MM.1S (cell line): ENCODE measurements at regions not wholly inside any gene's neighbourhood (a gene's known extent, or its start where the extent isn't known, plus 50 kb on each side); places are given as distances from the start of the nearest gene placed in this dataset.
"Not testable (repeated sequence)": the region's sequence is repeated elsewhere in the genome, so short reads cannot be mapped to it uniquely, and the experiment has no call there.

Experiments
- DNase-seq: peaks from one replicate; pipeline ENCODE4 v3.0.0-alpha.2; 2015
- H2AFZ ChIP-seq: fragments of 300-600 bp; sonication (generic); 2 replicates; pipeline ENCODE4 v1.6.0; 2016; ENCODE audit warnings: antibody characterized with exemption, low read length
- H3F3A ChIP-seq: fragments of 300-600 bp; sonication (generic); 2 replicates; pipeline ENCODE4 v1.6.1; 2016; ENCODE audit warnings: mild to moderate bottlenecking, antibody characterized with exemption, low read length, moderate library complexity, mixed read lengths; ENCODE audit not compliant: insufficient read depth
- H3K27ac ChIP-seq: fragments of 300-600 bp; sonication (generic); 2 replicates; pipeline ENCODE4 v1.5.1; 2016; ENCODE audit warnings: mild to moderate bottlenecking, low read length
- H3K27me3 ChIP-seq: fragments of 300-600 bp; sonication (generic); replicated peaks from 2 replicates; pipeline ENCODE4 v1.6.0; 2016; ENCODE audit warnings: low read length; ENCODE audit not compliant: insufficient read depth
- H3K36me3 ChIP-seq: fragments of 300-600 bp; sonication (generic); replicated peaks from 2 replicates; pipeline ENCODE4 v1.6.1; 2016; ENCODE audit warnings: mild to moderate bottlenecking, low read length, mixed read lengths; ENCODE audit not compliant: insufficient read depth
- H3K4me1 ChIP-seq: fragments of 300-600 bp; sonication (generic); 2 replicates; pipeline ENCODE4 v1.6.1; 2016; ENCODE audit warnings: low read length, mixed read lengths
- H3K4me2 ChIP-seq: fragments of 300-600 bp; sonication (generic); 2 replicates; pipeline ENCODE4 v1.6.0; 2016; ENCODE audit warnings: low read depth, low read length
- H3K4me3 ChIP-seq: fragments of 300-600 bp; sonication (generic); 2 replicates; pipeline ENCODE4 v1.5.1; 2016; ENCODE audit warnings: low read length, mixed read lengths
- H3K79me2 ChIP-seq: fragments of 300-600 bp; sonication (generic); 2 replicates; pipeline ENCODE4 v1.6.1; 2016; ENCODE audit warnings: mixed run types, low read length, mixed read lengths
- H3K9ac ChIP-seq: fragments of 300-600 bp; sonication (generic); 2 replicates; pipeline ENCODE4 v1.6.1; 2016; ENCODE audit warnings: low read length, mixed read lengths
- H3K9me2 ChIP-seq: fragments of 300-600 bp; sonication (generic); replicated peaks from 2 replicates; pipeline ENCODE4 v1.6.1; 2016; ENCODE audit warnings: mild to moderate bottlenecking, low read length, mixed read lengths; ENCODE audit not compliant: insufficient read depth
- H3K9me3 ChIP-seq: fragments of 300-600 bp; sonication (generic); replicated peaks from 2 replicates; pipeline ENCODE4 v1.6.1; 2016; ENCODE audit warnings: mild to moderate bottlenecking, low read length, mixed read lengths; ENCODE audit not compliant: insufficient read depth
- H4K20me1 ChIP-seq: fragments of 300-600 bp; sonication (generic); 2 replicates; pipeline ENCODE4 v1.6.1; 2016; ENCODE audit warnings: mild to moderate bottlenecking, low read length, moderate library complexity, mixed read lengths; ENCODE audit not compliant: insufficient read depth
- CTCF ChIP-seq: fragments of 300-600 bp; sonication (generic); IDR thresholded peaks from 2 replicates; pipeline ENCODE4 v1.5.1; 2016; ENCODE audit warnings: antibody characterized with exemption, low read length, mixed read lengths
- EZH2 ChIP-seq: fragments of 300-600 bp; sonication (generic); optimal IDR thresholded peaks from 2 replicates; pipeline ENCODE3; 2017; ENCODE audit warnings: low read depth, mild to moderate bottlenecking, antibody characterized with exemption, low read length, mixed read lengths
- EZH2phosphoT487 ChIP-seq: fragments of 300-600 bp; sonication (generic); IDR thresholded peaks from 2 replicates; pipeline ENCODE4 v1.6.1; 2018; ENCODE audit warnings: antibody characterized with exemption, low read length

- Histone ChIP-seq H3K9me3 (no peaks in the 10 kb centered on the region), H3F3A (no peaks in the 10 kb centered on the region), H3K4me1 (no peaks in the 10 kb centered on the region), H3K27me3 (no peaks in the 10 kb centered on the region), H2AFZ (no peak overlapping the region), H3K4me3 (no peak overlapping the region), H3K27ac (no peak overlapping the region), H3K36me3 (no peaks in the 10 kb centered on the region), H3K4me2 (no peak overlapping the region), H3K79me2 (no peaks in the 10 kb centered on the region), H3K9me2 (no peaks in the 10 kb centered on the region), H4K20me1 (no peaks in the 10 kb centered on the region), H3K9ac (no peak overlapping the region)
- DNase-seq: no peak
- TF ChIP-seq EZH2phosphoT487 (no peak), EZH2 (no peak), CTCF (no peak)
These were observed 295.3 kb upstream of the CNTN5 start for GRCh38 chr11:98725471-98725870.

GRCh38 chr11:98728421-98728820 lies 292.3 kb upstream of the CNTN5 start:
- no peak overlapping the region for H3K27ac ChIP-seq
- no peaks in the 10 kb centered on the region for H3K9me2 ChIP-seq
- H3K36me3 ChIP-seq: no peaks in the 10 kb centered on the region
- no peaks in the 10 kb centered on the region for H3K27me3 ChIP-seq
- no peaks in the 10 kb centered on the region for H4K20me1 ChIP-seq
- TF ChIP-seq CTCF (no peak), EZH2phosphoT487 (no peak), EZH2 (no peak)
- no peaks in the 10 kb centered on the region for H3F3A ChIP-seq
- H3K4me2 ChIP-seq: no peak overlapping the region
- H3K79me2 ChIP-seq: no peaks in the 10 kb centered on the region
- no peaks in the 10 kb centered on the region for H3K4me1 ChIP-seq
- no peaks in the 10 kb centered on the region for H3K9me3 ChIP-seq
- no peak overlapping the region for H3K4me3 ChIP-seq
- DNase-seq: no peak
- H2AFZ ChIP-seq: no peak overlapping the region
- no peak overlapping the region for H3K9ac ChIP-seq

DNA sequence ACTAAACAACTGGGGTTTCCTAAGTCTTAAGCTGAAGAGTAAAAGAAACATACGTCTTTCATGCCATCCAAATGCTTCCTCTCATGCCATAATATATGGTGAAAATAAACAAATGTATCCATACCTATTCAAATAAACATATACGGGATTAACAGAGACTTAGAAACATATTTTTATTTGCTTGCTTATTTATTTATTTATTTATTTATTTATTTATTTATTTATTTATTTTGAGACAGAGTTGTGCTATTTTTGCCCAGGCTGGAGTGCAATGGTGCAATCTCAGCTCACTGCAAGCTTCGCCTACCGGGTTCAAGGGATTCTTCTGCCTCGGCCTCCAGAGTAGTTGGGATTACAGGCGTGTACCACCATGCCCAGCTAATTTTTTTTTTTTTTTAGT lies 291.6 kb upstream of the CNTN5 start:
- Histone ChIP-seq H3F3A (no peaks in the 10 kb centered on the region), H3K9me2 (no peaks in the 10 kb centered on the region), H3K9me3 (no peaks in the 10 kb centered on the region), H3K27ac (no peak overlapping the region), H3K36me3 (no peaks in the 10 kb centered on the region), H3K9ac (no peak overlapping the region), H3K79me2 (no peaks in the 10 kb centered on the region), H3K4me3 (no peak overlapping the region), H2AFZ (no peak overlapping the region), H3K4me1 (no peaks in the 10 kb centered on the region), H4K20me1 (no peaks in the 10 kb centered on the region), H3K27me3 (no peaks in the 10 kb centered on the region), H3K4me2 (no peak overlapping the region)
- no peak for TF ChIP-seq EZH2phosphoT487
- DNase-seq: no peak

DNA sequence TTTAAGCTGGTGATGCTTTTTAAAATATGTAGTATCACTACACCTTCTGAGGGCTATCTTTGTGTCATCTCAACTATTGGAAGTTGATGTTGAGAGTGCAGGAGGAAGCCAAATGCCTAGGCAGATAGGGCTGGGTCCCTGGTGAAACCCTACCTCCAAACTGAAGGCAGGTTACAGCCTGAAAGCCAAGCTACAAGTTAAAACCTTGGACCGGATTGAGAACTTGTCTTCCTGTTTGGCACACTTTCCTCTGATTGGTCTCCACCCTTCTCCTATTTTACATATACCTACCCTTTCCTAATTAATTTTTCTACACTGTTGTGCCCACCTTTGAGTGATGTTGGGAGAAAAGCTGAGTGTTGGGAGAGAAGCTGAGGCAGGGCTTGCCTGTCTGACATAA lies 287.8 kb upstream of the CNTN5 start:
- H3K9ac ChIP-seq: no peak overlapping the region
- H3K79me2 ChIP-seq: no peaks in the 10 kb centered on the region
- TF ChIP-seq CTCF (no peak), EZH2phosphoT487 (no peak), EZH2 (no peak)
- no peaks in the 10 kb centered on the region for H3K27me3 ChIP-seq
- H3F3A ChIP-seq: no peaks in the 10 kb centered on the region
- H3K4me1 ChIP-seq: no peaks in the 10 kb centered on the region
- H4K20me1 ChIP-seq: no peaks in the 10 kb centered on the region
- no peak for DNase-seq
- no peak overlapping the region for H3K4me2 ChIP-seq
- no peak overlapping the region for H3K4me3 ChIP-seq
- H2AFZ ChIP-seq: no peak overlapping the region
- no peaks in the 10 kb centered on the region for H3K9me3 ChIP-seq
- no peak overlapping the region for H3K27ac ChIP-seq
- H3K36me3 ChIP-seq: no peaks in the 10 kb centered on the region
- no peaks in the 10 kb centered on the region for H3K9me2 ChIP-seq

- H3K9me2 ChIP-seq, H3F3A ChIP-seq, H3K27me3 ChIP-seq, H3K36me3 ChIP-seq, H3K4me3 ChIP-seq, H2AFZ ChIP-seq, H3K79me2 ChIP-seq, H3K27ac ChIP-seq, H3K9ac ChIP-seq, H3K9me3 ChIP-seq, H3K4me2 ChIP-seq, H4K20me1 ChIP-seq, DNase-seq, H3K4me1 ChIP-seq: not testable (repeated sequence)
These were observed 287.4 kb upstream of the CNTN5 start for GRCh38 chr11:98733378-98733777.
